ENCODE measurements at regions not wholly inside any gene's neighbourhood (a gene's known extent, or its start where the extent isn't known, plus 50 kb on each side); places are given as distances from the start of the nearest gene placed in this dataset.
A peak's percentile ranks its signal among the peaks of the same experiment; 100 is the strongest.
"Not testable (repeated sequence)": the region's sequence is repeated elsewhere in the genome, so short reads cannot be mapped to it uniquely, and the experiment has no call there.

DNA sequence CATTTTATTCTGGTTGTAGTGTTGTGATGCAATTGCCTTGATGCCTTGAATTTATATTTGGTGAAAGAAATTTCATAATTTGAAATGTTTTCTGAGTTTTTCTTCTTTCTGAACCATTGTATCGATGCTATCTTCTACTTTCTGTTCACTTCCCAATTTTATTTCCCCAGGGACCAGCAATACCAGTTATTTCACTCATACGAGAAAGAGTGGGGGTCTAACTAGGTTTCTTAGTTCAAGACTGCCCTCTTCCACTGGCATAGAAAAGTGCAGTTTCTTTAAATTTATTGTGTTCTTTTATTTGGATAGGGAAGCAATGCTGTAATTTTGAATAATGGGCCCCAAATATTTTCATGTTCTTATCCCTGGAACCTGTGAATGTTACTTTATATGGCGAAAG, 544.0 kb upstream of the ADGRL3 start:
- no peak for DNase-seq (ENCODE audit: low spot score)

DNA sequence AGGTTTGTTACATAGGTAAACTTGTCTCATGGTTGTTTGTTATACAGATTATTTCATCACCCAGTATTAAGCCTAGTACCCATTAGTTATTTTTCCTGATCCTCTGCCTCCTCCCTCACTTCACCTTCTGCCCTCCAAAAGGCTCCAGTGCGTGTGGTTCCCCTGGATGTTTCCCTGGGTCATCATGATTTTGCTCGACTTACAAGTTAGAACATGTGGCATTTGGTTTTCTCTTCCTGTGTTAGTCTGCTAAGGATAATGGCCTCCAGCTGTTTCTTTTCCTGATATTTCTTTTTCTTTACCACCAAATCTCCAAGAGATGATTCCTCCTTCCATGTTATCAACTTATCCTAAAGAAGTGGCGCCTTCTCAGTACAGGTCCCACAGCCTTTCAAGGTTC, 543.1 kb upstream of the ADGRL3 start:
- peak; percentile 2 for DNase-seq (ENCODE audit: low spot score)

DNA sequence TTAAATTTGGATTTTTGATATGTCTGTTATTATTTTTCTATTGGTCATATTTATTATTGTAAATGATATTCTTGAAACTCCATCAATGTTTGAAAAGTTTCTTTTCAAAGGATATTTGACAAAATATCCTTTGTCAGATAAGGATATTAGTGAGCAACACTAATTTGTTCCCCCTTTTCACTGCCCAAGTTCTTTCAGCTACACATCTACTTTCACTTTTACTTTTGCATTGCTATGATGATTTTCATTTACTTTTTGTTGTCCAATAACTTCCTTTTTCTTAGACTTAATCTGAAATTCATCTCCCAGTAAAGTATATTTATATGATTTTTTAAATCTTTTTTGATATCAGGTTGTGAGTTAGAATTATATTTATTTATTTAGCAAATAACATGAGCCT, 542.3 kb upstream of the ADGRL3 start:
- DNase-seq (ENCODE audit: low spot score) = no peak

DNA sequence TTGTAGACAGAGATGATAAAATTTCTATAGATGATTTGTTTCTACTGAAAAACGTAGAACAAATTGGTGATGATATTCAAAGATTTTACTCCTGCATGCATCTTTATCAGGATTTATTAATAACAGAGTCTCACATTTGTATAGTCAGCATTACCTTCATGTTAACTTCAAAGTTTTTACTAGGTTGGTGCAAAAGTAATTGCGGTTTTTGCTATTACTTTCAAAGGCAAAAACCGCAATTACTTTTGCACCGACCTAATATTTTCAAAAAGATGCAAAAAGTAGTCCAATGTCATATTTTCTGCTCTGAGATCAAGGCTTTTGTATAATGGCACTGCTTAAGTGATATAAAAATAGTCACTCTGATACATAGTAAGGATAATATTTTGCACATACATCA, 536.4 kb upstream of the ADGRL3 start:
- no peak for DNase-seq (ENCODE audit: low spot score)

DNA sequence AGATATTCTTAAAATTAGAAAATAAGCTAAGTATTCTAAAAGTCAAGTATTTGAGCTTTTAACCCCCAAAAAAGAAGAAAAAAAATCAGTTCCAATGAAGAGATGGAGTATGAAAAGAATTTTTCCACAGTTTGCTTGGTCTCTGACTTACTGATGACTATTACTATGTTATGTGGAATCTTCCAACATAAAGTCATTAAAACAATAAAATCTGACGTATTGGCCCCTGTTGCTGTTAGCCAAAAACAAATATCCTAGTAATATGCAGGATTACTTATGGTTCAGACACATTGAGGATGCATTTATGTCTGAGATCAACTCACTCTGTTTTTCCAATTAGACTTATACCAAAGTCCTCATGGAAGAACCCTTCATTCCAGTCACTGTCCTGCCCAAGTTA, 517.2 kb upstream of the ADGRL3 start:
- peak; percentile 39 for DNase-seq (ENCODE audit: low spot score)

DNA sequence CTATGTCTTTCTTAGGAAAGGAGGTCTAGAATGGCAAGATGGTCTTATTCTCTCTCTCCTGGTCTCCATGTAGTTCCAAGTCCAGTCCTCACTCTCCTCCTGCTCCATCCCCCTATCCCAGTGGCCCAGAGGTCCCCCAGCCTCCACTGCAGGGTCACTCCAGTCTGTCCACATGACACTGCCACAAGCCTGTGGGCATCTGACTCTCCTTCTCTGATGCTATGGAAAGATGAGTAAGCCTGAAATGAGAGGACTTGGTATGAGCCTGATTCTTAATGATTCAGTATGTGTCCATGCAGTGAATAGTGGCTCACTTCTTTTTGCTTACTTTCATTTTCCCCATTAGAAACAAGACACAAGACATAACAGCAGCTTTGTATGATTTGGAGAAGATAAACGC, 516.8 kb upstream of the ADGRL3 start:
- peak; percentile 77 for DNase-seq (ENCODE audit: low spot score)

DNA sequence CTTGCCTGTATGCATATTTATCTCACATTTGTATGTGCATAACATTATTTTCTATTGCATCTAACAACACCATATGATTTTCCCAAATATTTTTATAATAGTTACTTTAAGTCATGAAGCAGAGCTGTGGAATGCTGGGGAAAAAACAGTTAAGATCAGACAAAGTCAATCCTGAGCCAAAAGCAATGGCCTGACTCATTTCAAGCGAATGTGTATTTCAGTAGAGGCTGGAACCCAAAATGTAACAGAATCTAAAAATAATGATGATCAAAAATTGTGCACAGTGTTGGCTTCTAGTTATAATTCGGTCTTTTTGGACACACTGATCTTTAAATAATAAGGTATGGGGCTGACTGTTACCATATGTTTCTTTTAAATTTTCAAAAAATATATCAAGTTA, 516.2 kb upstream of the ADGRL3 start:
- DNase-seq (ENCODE audit: low spot score) = peak; percentile 73

DNA sequence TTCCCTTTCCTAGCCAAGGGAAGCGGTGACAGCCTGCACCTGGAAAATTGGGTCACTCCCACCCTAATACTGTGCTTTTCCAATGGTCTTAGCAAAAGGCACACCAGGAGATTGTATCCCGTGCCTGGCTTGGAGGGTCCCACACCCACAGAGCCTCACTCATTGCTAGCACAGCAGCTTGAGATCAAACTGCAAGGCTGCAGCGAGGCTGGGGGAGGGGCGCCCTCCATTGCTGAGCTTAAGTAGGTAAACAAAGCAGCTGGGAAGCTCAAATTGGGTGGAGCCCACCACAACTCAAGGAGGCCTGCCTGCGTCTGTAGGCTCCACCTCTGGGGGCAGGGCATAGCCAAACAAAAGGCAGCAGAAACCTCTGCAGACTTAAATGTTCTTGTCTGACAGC, 504.1 kb upstream of the ADGRL3 start:
- not testable (repeated sequence) for DNase-seq (ENCODE audit: low spot score)

DNA sequence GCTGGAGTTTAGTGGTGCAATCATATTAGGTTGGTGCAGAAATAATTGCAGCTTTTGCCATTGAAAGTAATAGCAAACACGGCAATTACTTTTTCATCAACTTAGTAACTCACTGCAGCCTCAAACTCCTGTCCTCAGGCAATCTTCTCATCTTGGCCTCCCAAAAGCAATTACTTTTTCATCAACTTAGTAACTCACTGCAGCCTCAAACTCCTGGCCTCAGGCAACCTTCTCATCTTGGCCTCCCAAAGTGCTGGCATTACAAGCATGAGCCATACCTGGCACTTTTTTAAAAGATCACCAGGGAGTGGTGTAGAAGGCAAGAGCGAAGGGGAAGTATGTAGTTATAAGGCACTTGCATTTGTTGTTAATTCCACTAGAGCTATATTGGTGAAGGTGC, 491.1 kb upstream of the ADGRL3 start:
- DNase-seq (ENCODE audit: low spot score) = no peak

DNA sequence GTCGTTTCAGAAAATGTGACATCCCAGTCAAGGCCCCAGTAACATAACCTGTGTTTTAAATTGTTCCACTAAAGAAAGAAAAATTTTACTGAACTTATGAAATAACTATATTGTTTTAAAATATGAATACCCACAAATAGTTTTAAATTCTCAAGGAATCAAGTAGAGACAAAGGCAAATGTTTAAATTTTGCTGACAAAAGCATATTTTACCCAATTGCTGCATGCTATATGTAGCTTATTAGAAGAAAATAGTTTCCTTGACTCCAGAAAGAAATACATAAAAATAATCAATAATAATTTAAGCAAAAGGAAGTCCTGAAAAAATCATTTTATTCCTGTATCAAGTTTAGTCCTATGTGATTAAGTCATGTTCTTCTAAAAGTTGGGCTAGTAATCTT, 481.3 kb upstream of the ADGRL3 start:
- no peak for DNase-seq (ENCODE audit: low spot score)

DNA sequence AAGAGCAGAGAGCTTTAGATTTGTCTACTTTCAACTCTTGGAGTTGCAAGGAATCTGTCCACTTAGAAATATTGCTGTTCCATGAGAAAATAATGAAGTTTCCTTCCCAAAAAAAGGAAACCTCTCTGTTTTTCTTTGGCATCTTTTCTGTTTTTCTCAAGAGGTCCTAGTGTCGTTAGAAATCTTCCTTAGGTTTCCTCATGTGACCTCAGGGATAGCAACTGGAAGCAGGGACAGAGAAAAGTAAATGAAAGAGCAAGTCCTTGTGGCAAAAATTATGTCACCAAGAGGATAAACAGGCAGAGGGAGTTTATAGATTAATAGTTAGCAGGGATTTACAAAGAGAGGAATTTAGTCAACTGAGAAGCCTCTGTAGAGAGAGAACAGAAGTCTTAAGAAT, 478.4 kb upstream of the ADGRL3 start:
- peak; percentile 7 for DNase-seq (ENCODE audit: low spot score)

DNA sequence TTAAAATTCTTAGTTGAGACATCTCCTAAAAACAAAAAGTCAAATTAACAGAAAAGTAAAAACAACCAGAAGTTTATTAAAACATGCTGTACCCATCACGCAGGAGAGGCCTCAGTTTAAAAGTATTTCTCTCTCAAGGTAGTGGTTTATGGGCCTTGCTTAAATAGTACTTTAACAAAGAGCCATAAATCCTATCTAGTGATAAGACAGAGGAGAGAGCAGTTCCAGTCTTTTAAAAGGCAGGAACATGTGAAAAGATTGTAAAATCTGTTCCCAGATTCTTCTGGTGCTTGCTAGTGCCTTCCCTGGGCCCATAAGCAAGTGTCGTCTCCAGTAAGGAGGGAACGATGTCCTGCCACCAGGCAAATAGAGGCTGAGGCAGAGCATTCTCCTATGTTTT, 476.3 kb upstream of the ADGRL3 start:
- no peak for DNase-seq (ENCODE audit: low spot score)

DNA sequence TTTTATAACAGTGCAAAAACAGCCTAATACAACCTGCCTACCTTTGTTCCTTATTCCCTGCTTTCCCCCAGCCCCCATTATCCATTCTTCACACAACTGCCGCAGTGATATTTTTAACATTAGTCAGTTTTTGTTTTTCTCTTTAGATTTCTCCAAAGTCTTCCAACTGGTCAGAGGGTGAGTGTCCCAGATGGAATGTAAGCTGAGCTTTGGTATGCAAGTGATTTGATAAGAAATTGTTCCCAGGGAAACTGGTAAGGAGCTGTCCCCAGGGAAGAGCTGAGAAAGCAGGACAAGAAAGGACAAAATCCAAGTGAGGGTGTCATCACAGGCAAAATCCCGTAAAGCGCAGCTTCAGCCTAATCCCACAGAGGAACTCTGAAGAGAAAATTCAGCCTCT, 475.5 kb upstream of the ADGRL3 start:
- peak; percentile 83 for DNase-seq (ENCODE audit: low spot score)

DNA sequence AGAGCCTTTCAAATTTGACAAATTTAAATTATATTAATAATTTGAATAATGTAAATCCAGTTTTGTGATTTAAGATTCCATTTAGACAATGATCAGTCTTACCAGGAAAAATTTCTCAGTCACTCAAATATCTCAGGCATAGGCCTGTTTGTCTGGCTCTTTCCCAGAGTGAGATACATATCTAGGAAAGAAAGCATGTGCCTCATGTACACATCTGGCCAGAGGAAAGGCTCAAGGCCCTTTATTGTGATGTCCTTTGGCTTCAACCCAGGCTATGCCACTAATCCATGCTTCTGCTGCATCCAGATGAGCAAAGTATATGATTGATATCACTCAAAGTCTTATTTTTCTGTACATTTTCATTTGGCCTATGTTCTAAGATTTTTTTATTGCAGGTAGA, 473.3 kb upstream of the ADGRL3 start:
- DNase-seq (ENCODE audit: low spot score) = no peak

DNA sequence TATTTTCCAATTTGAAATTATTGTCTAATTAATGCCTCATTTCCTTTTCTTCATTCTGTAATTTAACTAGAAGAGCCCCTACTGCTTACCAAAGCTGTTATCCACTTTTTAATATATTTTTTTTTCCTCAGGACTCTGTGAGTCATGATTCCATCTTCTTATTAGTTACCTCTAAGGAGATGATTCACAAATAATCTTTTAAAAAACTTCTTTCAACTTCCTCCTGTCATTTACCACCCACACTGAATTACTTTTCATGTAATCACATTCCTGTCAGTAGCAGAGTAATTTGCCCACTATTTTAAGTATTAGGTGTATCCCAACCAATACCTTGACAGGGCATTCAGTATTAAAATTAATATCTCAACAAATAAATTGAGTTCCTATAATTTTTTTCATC, 470.9 kb upstream of the ADGRL3 start:
- no peak for DNase-seq (ENCODE audit: low spot score)

DNA sequence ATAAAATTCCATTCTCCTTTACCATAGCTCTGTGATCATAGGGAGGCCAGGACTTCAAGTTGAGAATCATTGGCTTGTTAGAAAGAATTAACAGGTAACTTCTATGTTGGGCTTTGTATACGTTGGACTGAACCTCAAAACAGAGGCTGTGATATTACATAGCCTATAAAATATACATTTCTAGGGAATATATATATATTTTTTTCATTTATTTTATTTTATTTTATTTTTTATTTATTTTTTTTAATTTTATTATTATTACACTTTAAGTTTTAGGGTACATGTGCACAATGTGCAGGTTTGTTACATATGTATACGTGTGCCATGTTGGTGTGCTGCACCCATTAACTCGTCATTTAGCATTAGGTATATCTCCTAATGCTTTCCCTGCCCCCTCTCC, 470.4 kb upstream of the ADGRL3 start:
- not testable (repeated sequence) for DNase-seq (ENCODE audit: low spot score)

DNA sequence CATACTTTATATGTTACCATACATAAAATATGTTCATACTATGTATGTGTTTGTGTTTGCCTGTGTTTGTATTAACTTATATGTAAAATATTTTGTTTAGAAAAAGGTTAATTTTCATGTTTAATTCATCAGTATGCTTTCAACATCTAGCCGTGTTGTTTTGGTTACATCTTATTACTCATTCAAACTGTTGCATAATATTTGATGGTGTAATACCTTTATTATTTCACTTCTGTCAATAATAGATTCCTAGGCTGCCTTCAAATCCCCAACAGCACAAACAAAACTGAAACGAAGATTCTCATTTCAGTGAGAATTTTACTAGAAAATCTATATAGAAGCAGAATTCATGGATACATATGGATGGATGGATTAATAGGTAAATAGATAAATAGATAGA, 462.3 kb upstream of the ADGRL3 start:
- peak; percentile 30 for DNase-seq (ENCODE audit: low spot score)

DNA sequence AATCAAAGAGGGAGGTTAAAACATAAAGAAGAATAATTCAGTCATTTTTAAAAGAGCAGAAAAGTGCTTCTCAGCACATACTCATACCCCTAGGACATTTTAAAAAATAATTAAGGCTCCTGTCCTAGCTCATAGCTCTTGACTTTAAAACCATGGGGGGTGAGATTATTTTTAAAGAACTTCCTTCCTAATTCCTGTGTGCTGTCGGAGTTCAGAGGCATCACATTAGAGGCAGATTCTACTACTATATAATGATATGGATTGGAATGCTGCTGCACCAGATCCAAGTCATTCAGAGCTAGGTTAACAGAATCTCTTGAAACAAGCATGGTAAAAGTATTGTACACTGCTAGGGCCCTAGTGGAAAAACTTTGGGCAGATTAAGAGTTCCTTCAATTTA, 456.5 kb upstream of the ADGRL3 start:
- no peak for DNase-seq (ENCODE audit: low spot score)

DNA sequence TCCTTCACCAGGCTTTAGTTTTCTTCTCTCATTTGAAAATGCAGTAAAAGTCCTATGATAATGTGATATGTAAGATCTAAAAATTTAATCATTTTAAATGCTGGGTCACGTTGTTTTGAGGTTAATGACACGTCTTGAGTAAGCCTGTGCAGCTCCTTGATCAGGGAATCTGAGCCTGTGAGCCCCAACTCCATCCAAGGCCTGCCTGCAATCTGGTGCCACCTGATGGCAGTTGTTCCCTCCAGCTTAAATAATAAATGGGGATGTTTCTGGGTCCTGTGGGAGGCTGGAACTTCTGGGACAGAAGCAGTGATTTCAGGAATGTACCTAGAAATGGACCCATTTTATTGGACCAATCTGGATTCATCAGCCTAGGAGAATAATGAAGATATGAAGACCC, 455.4 kb upstream of the ADGRL3 start:
- peak; percentile 18 for DNase-seq (ENCODE audit: low spot score)

DNA sequence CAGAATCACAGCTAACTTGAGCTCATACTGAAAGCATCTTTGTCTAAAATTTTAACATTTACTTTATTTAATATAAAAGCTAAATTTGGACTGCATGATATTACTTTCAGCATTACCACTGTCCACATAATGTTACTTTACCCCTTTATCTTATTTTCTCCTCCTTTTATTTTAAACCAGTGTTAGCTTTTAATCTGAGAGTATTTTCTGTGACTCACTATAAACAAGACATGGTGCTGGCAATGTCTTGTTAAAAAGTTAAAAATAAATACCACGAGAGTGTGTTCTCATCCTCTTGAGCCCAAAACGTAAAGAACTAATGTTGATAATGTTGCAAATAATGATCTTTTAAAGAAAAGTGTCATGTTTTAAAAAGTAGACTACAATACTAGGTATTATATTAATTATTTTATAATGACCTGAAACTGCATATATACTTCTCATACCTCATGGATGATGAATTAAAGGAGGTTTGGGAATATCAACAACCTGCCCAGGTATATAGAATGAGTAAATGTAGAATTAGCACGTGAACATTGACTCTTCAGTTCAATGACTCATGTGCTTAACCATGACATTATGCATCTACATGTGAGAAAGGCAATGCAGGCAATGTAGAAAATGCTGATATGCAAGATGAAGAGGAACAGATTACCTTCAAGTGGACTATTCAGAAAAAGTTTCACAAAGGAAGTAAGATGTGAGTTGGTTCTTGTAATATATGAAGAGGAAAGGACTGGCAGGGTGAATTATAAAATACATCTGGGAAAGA, 454.1 kb upstream of the ADGRL3 start:
- no peak for DNase-seq (ENCODE audit: low spot score)

DNA sequence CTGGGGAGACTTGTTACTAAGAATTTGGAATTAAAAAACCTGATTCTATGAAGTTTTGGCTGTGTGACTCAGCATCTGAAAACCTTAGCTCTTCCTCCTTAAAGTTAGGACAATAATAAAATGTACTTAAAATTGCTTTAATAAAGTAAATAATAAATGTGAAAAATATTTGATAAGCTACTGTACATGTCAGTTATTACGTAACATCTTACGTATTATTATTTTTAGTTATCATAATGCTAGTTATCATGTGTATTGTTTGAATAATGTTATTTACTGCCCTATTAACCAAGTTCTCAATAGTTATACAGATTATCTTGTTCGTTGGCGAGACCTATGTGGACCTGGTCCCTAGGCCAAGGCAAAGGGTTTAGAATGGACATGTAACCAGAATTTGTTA, 449.2 kb upstream of the ADGRL3 start:
- DNase-seq (ENCODE audit: low spot score) = no peak

DNA sequence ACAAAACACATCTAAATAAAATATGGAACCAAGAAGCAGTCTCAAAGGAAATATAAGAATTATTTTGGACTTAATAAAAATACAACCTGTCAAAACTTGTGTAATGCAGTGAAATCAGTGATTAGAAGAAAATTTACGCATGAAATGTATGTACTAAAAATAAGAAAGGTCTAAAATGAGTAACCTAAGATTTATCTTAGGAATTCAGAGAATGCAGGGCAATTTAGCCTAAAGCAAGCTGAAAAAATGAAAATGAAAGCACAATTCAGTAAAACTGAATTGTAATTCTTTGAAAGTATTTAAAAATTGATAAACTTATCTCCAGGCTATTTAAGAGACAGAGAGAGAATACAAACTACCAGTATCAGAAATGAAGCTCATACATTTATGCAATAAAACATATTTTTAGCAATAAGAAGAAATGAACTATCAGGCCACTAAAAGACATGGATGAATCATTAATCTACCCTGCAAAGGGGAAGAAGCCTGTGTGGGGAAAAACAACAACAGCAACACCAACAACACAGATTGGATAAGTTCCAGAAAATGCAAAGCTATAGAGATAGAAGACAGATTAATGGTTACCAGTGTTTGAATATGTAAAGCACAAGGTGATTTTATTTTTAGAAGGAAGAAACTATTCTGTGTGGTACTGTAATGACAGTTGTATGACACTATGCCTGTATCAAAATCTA, 442.0 kb upstream of the ADGRL3 start:
- no peak for DNase-seq (ENCODE audit: low spot score)

DNA sequence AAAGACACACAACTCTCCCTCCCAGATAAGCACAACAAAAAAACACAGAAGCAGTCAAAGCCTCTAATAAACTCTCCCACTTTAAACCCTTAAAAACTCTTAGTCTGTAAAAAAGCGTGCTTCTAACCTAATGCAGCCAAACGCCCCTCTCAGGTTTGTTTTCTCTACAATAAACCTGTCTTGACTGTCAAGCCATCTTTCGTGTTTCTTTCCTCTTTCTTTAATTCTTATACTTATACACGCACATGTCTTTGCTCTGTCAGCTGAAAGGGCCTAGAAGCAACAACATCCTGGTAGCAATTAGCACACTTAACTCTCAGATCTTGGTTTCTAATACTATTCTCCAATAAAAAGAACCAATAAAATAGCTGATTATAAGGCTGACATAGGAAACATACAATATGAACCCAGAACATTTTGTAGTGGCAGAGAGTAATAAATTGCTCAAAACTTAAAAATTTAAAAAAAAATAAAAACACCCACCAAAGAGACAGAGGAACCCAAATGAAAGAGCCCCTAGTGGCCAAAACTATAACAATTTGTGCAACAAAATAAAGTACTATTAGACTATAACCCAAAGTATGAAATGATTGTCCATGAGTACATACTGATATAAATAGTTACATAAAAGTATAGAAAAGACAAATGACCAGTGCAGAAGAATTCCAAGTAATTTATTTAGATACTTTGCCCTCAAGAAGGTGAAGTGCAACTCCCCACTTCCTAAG, 440.4 kb upstream of the ADGRL3 start:
- no peak for DNase-seq (ENCODE audit: low spot score)

All from AG08395 (cell line).